GM12878 (cell line): ENCODE measurements at regions not wholly inside any gene's neighbourhood (a gene's known extent, or its start where the extent isn't known, plus 50 kb on each side); places are given as distances from the start of the nearest gene placed in this dataset.

ENCODE experiments used
- ATAC-seq: fragments of 200-7000 bp; cut with Tn5 transposase; 3 replicates; pipeline ENCODE4 v1.9.1; 2020; ENCODE audit warnings: mild to moderate bottlenecking, moderate library complexity
- BruUV-seq: library from RNA; stranded (reverse); fragments of 400-500 nt; replicated peaks from 2 replicates; lab custom pipeline; 2021; lab: Mats Ljungman, UMichigan
- CTCF ChIA-PET: fragments of 300-600 bp; sonication (Branson Sonifier 250); formaldehyde crosslinking; extraction: SDS; loops from one replicate; lab custom pipeline; 2021; ENCODE audit warnings: inconsistent platforms; lab: Yijun Ruan, JAX
- POLR2A ChIA-PET: fragments of 350-600 bp; formaldehyde crosslinking; extraction: SDS; loops from one replicate; lab custom pipeline; 2021; ENCODE audit warnings: inconsistent platforms; lab: Charles Lee
- RAD21 ChIA-PET: fragments of 300-600 bp; sonication (Branson Sonifier 250); formaldehyde crosslinking; loops from one replicate; lab custom pipeline; 2023; ENCODE audit warnings: antibody characterized with exemption; ENCODE audit not compliant: unreplicated experiment; lab: Charles Lee
- SMC1A ChIA-PET: fragments of 300-600 bp; sonication (Branson Sonifier 250); formaldehyde crosslinking; loops from one replicate; lab custom pipeline; 2023; ENCODE audit not compliant: unreplicated experiment, uncharacterized antibody; lab: Charles Lee
- DNase-seq: peaks from one replicate; pipeline ENCODE4 v3.0.0-alpha.2; 2011; ENCODE audit warnings: low read depth, low spot score
- FAIRE-seq: peaks from 3 replicates; lab custom pipeline; 2011; peaks lifted over from hg19 to GRCh38; lab: Jason Lieb, UNC
- H2AFZ ChIP-seq: 2 replicates; pipeline ENCODE4 v1.6.0; 2011; ENCODE audit warnings: low read depth, low read length, control low read depth; ENCODE audit not compliant: control insufficient read depth
- H3K27ac ChIP-seq: 2 replicates; pipeline ENCODE4 v1.5.1; 2011; ENCODE audit warnings: control low read depth; ENCODE audit not compliant: control insufficient read depth, insufficient read depth
- H3K27me3 ChIP-seq, 2 experiments: replicated peaks in 1 of 2; 2 replicates each; pipeline versions ENCODE4 v1.6.0 to v1.6.1; 2011; ENCODE audit warnings: low read length in 1 of 2; ENCODE audit not compliant: control insufficient read depth in 2 of 2, insufficient read depth in 2 of 2
- H3K36me3 ChIP-seq, 2 experiments: 2 replicates each; pipeline ENCODE4 v1.5.1; 2011; ENCODE audit warnings: low read length in 1 of 2; ENCODE audit not compliant: control insufficient read depth in 2 of 2, insufficient read depth in 2 of 2
- H3K4me1 ChIP-seq: 2 replicates; pipeline ENCODE4 v1.6.1; 2011; ENCODE audit warnings: mild to moderate bottlenecking, low read length, moderate library complexity, mixed read lengths; ENCODE audit not compliant: control insufficient read depth, insufficient read depth
- H3K4me2 ChIP-seq: 2 replicates; pipeline ENCODE4 v1.6.0; 2011; ENCODE audit warnings: control low read depth; ENCODE audit not compliant: control insufficient read depth, insufficient read depth
- H3K4me3 ChIP-seq: fragments of 200-600 bp; sonication (generic); 2 replicates; pipeline ENCODE4 v1.5.1; 2016
- H3K79me2 ChIP-seq: 2 replicates; pipeline ENCODE4 v1.6.0; 2011; ENCODE audit warnings: low read length; ENCODE audit not compliant: control insufficient read depth, insufficient read depth
- H3K9ac ChIP-seq: 2 replicates; pipeline ENCODE4 v1.8.0; 2011; ENCODE audit warnings: low read length, control low read depth, mixed read lengths; ENCODE audit not compliant: control insufficient read depth, insufficient read depth
- H3K9me3 ChIP-seq: replicated peaks from 3 replicates; pipeline ENCODE4 v1.5.1; 2011; ENCODE audit warnings: mild to moderate bottlenecking, low read length; ENCODE audit not compliant: control insufficient read depth, insufficient read depth
- H4K20me1 ChIP-seq: 2 replicates; pipeline ENCODE4 v1.6.0; 2011; ENCODE audit not compliant: control insufficient read depth, insufficient read depth
- CTCF ChIP-seq, 3 experiments: IDR thresholded peaks in 2 of 3; conservative IDR thresholded peaks in 1 of 3; 2 replicates each; pipeline ENCODE4 v1.5.1; 2011; ENCODE audit warnings: low read depth in 3 of 3, low read length in 3 of 3, mild to moderate bottlenecking in 3 of 3, control low read depth in 2 of 3, moderate library complexity in 2 of 3, inconsistent platforms in 1 of 3, mixed read lengths in 1 of 3; ENCODE audit not compliant: control insufficient read depth in 2 of 3, insufficient read depth in 1 of 3; ENCODE audit errors: extremely low read depth in 1 of 3
- FOXM1 ChIP-seq: IDR thresholded peaks from 2 replicates; pipeline ENCODE4 v1.6.1; 2012; ENCODE audit warnings: low read depth, mild to moderate bottlenecking, inconsistent platforms, low read length, moderate library complexity
- MXI1 ChIP-seq: fragments of 150-350 bp; IDR thresholded peaks from 2 replicates; pipeline ENCODE4 v1.6.1; 2011; ENCODE audit warnings: low read depth, mild to moderate bottlenecking, inconsistent platforms, low read length, improper control_type of control experiment
- MYB ChIP-seq: fragments of 150-350 bp; IDR thresholded peaks from 2 replicates; pipeline ENCODE4 v1.6.1; 2014; ENCODE audit warnings: mild to moderate bottlenecking, low read depth, low read length, borderline replicate concordance
- TARDBP ChIP-seq: IDR thresholded peaks from 2 replicates; pipeline ENCODE4 v1.6.1; 2016; ENCODE audit warnings: borderline replicate concordance
- WGBS: methylation state at CpG from one replicate; pipeline ENCODE4 v1.1.6; 2016; ENCODE audit warnings: low lambda C conversion rate; ENCODE audit not compliant: insufficient replicate concordance, insufficient coverage; ENCODE audit errors: missing lambda C conversion rate; 5-methylcytosine and 5-hydroxymethylcytosine counted together
- in situ Hi-C: fragments of 300-500 bp; cut with MboI; formaldehyde crosslinking; loops from 9 replicates; pipeline ENCODE4 v1.14.3; 2018; ENCODE audit warnings: mixed read lengths
- intact Hi-C: fragments of 100-400 bp; cut with micrococcal nuclease; formaldehyde crosslinking; loops from one replicate; pipeline ENCODE4 v1.14.2; 2022; ENCODE audit not compliant: unreplicated experiment

- CTCF ChIA-PET: interaction anchor here (0.8 to 0.9 kb wide), 2 partner anchors 1102 to 1528 kb away, joined by 3 read pairs; no protein-coding TSS in a partner anchor
- Histone ChIP-seq H3K36me3 (no peaks in the 10 kb centered on the region), H3K27me3 (0 out of 4 replicates have a peak, but pooled peaks cover 0 to 1% of the 10 kb centered on the region in 2 experiments), H3K27ac (no peak overlapping the region)
- POLR2A ChIA-PET: no interaction called here
- intact Hi-C loops: no loop called here
- BruUV-seq: no TSS peak
- no peak for DNase-seq
- TF ChIP-seq MXI1 (0 out of 2 replicates have a peak, but pooled peaks have one; percentile 25), TARDBP (no peak), MYB (no peak), FOXM1 (no peak), CTCF (IDR thresholded peaks at IDR 0.05 in 2 of 3, conservative IDR thresholded peaks at IDR 0.05 in 1 of 3; ENCODE audit: control insufficient read depth in 2 of 3, extremely low read depth in 1 of 3, insufficient read depth in 1 of 3, low read depth in 3 of 3, low read length in 3 of 3) (no peak)
- TF ChIP-seq, all 136 proteins: peak for 1
- ChIA-PET SMC1A (interaction anchor here (0.6 kb wide), 1 partner anchor 33 kb away, joined by 3 read pairs; no protein-coding TSS in a partner anchor), RAD21 (no interaction called here)
- Histone ChIP-seq H3K9ac (no peak overlapping the region), H2AFZ (no peak overlapping the region), H3K9me3 (no peaks in the 10 kb centered on the region), H3K4me1 (no peaks in the 10 kb centered on the region), H3K4me2 (no peak overlapping the region), H4K20me1 (no peaks in the 10 kb centered on the region), H3K4me3 (no peak overlapping the region), H3K79me2 (no peaks in the 10 kb centered on the region)
- FAIRE-seq (no peak), ATAC-seq (no peak)
- WGBS: 46% methylated on average over 2 of the region's 2 CpGs
- in situ Hi-C loops: no loop called here
Measured at GRCh38 chr16:22687031-22687530, 126.9 kb upstream of the HS3ST2 start.
